GM23338 (cell line): ENCODE measurements at regions not wholly inside any gene's neighbourhood (a gene's known extent, or its start where the extent isn't known, plus 50 kb on each side); places are given as distances from the start of the nearest gene placed in this dataset.

Source experiments
- ATAC-seq: fragments of 200-7000 bp; cut with Tn5 transposase; 3 replicates; pipeline ENCODE4 v1.9.1; 2020
- DNase-seq: peaks from one replicate; pipeline ENCODE4 v3.0.0-alpha.2; 2015; ENCODE audit warnings: low spot score
- H2AFZ ChIP-seq: fragments of 200-600 bp; sonication (generic); 2 replicates; pipeline ENCODE4 v1.8.0; 2016; ENCODE audit warnings: antibody characterized with exemption, mild to moderate bottlenecking, moderate library complexity
- H3F3A ChIP-seq: fragments of 200-600 bp; sonication (generic); replicated peaks from 2 replicates; pipeline ENCODE4 v1.8.0; 2017; ENCODE audit warnings: antibody characterized with exemption, mixed run types, low read depth
- H3K27ac ChIP-seq: fragments of 200-600 bp; sonication (generic); 2 replicates; pipeline ENCODE4 v1.6.1; 2016; ENCODE audit warnings: low read depth
- H3K27me3 ChIP-seq: fragments of 200-600 bp; sonication (generic); 2 replicates; pipeline ENCODE4 v1.8.0; 2016; ENCODE audit warnings: mild to moderate bottlenecking, mixed run types, moderate library complexity; ENCODE audit not compliant: insufficient read depth
- H3K36me3 ChIP-seq: fragments of 200-600 bp; sonication (generic); 2 replicates; pipeline ENCODE4 v1.8.0; 2016; ENCODE audit warnings: mild to moderate bottlenecking; ENCODE audit not compliant: insufficient read depth
- H3K4me1 ChIP-seq: fragments of 200-600 bp; sonication (generic); 2 replicates; pipeline ENCODE4 v1.8.0; 2016; ENCODE audit warnings: mild to moderate bottlenecking, moderate library complexity; ENCODE audit not compliant: insufficient read depth
- H3K4me2 ChIP-seq: fragments of 200-600 bp; sonication (generic); 2 replicates; pipeline ENCODE4 v1.7.1; 2017; ENCODE audit warnings: mixed run types
- H3K4me3 ChIP-seq: fragments of 200-600 bp; sonication (generic); 2 replicates; pipeline ENCODE4 v1.6.1; 2016; ENCODE audit warnings: mixed run types
- H3K79me2 ChIP-seq: fragments of 200-600 bp; sonication (generic); replicated peaks from 2 replicates; pipeline ENCODE4 v1.8.0; 2017; ENCODE audit warnings: mild to moderate bottlenecking; ENCODE audit not compliant: insufficient read depth
- H3K9me2 ChIP-seq: fragments of 200-600 bp; sonication (generic); 2 replicates; pipeline ENCODE4 v1.8.0; 2017; ENCODE audit not compliant: insufficient read depth
- H4K20me1 ChIP-seq: fragments of 200-600 bp; sonication (generic); replicated peaks from 2 replicates; pipeline ENCODE4 v1.8.0; 2017; ENCODE audit warnings: mild to moderate bottlenecking; ENCODE audit not compliant: insufficient read depth
- H3K27ac Mint-ChIP-seq: 2 replicates; pipeline ENCODE4 v1.8.0; 2020; ENCODE audit warnings: inconsistent platforms, mild to moderate bottlenecking, moderate library complexity, mixed read lengths
- H3K27me3 Mint-ChIP-seq: 3 replicates; pipeline ENCODE4 v1.8.0; 2022; ENCODE audit warnings: low read depth, mild to moderate bottlenecking, moderate library complexity, mixed read lengths, inconsistent platforms; ENCODE audit not compliant: insufficient read depth, poor library complexity
- H3K36me3 Mint-ChIP-seq: 3 replicates; pipeline ENCODE4 v1.8.0; 2021; ENCODE audit warnings: low read depth, mild to moderate bottlenecking, inconsistent platforms, moderate library complexity, mixed read lengths
- H3K4me1 Mint-ChIP-seq: 3 replicates; pipeline ENCODE4 v1.8.0; 2020; ENCODE audit warnings: mild to moderate bottlenecking, inconsistent platforms, mixed read lengths
- H3K4me3 Mint-ChIP-seq: 3 replicates; pipeline ENCODE4 v1.8.0; 2021; ENCODE audit warnings: moderate library complexity, mild to moderate bottlenecking, inconsistent platforms, mixed read lengths
- H3K9me3 Mint-ChIP-seq: 3 replicates; pipeline ENCODE4 v1.8.0; 2020; ENCODE audit warnings: moderate library complexity, mild to moderate bottlenecking, inconsistent platforms, mixed read lengths
- EZH2 ChIP-seq: fragments of 200-600 bp; sonication (generic); IDR thresholded peaks from one replicate; pipeline ENCODE4 v1.8.0; 2017; ENCODE audit warnings: antibody characterized with exemption, mild to moderate bottlenecking, low read depth; ENCODE audit not compliant: unreplicated experiment
- POLR2AphosphoS5 ChIP-seq: IDR thresholded peaks from 2 replicates; pipeline ENCODE4 v1.6.1; 2016; ENCODE audit warnings: antibody characterized with exemption, low read depth
- TF ChIP-seq, protein P1 (sequence below): fragments of 250-450 bp; sonication (Bioruptor Pico); IDR thresholded peaks from 2 replicates; pipeline ENCODE4 v1.5.0; 2020; ENCODE audit warnings: mild to moderate bottlenecking, moderate library complexity

DNA sequence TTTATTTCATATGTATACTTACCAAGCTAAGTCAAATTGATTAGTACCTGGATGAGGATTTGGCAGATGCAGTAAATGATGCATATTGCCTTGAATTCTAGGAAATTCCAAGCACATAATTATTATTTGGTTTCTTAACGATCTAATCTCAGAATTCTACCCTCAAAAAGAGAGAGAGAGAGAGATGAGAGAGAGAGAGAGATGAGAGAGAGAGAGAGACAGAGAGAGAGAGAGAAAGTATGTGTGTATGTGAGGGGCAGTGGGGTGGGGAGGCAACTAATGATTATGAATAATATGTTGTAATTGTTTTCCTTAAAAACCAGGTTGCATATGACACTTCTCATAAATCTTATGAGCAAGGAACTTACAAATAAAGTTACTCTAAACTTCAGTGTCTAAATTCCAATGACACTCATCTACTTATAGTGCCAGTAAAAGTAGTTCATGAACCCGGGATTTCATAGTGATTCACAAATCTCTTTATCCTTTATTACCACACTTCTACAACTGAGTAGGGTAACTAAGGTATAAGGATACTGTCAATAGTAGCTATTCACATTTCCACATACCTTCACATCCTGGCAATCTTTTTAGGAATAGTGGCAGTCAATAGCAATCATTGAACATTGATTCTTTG lies 60.5 kb upstream of the EDIL3 start (continued):
- TF ChIP-seq, protein P1, sequence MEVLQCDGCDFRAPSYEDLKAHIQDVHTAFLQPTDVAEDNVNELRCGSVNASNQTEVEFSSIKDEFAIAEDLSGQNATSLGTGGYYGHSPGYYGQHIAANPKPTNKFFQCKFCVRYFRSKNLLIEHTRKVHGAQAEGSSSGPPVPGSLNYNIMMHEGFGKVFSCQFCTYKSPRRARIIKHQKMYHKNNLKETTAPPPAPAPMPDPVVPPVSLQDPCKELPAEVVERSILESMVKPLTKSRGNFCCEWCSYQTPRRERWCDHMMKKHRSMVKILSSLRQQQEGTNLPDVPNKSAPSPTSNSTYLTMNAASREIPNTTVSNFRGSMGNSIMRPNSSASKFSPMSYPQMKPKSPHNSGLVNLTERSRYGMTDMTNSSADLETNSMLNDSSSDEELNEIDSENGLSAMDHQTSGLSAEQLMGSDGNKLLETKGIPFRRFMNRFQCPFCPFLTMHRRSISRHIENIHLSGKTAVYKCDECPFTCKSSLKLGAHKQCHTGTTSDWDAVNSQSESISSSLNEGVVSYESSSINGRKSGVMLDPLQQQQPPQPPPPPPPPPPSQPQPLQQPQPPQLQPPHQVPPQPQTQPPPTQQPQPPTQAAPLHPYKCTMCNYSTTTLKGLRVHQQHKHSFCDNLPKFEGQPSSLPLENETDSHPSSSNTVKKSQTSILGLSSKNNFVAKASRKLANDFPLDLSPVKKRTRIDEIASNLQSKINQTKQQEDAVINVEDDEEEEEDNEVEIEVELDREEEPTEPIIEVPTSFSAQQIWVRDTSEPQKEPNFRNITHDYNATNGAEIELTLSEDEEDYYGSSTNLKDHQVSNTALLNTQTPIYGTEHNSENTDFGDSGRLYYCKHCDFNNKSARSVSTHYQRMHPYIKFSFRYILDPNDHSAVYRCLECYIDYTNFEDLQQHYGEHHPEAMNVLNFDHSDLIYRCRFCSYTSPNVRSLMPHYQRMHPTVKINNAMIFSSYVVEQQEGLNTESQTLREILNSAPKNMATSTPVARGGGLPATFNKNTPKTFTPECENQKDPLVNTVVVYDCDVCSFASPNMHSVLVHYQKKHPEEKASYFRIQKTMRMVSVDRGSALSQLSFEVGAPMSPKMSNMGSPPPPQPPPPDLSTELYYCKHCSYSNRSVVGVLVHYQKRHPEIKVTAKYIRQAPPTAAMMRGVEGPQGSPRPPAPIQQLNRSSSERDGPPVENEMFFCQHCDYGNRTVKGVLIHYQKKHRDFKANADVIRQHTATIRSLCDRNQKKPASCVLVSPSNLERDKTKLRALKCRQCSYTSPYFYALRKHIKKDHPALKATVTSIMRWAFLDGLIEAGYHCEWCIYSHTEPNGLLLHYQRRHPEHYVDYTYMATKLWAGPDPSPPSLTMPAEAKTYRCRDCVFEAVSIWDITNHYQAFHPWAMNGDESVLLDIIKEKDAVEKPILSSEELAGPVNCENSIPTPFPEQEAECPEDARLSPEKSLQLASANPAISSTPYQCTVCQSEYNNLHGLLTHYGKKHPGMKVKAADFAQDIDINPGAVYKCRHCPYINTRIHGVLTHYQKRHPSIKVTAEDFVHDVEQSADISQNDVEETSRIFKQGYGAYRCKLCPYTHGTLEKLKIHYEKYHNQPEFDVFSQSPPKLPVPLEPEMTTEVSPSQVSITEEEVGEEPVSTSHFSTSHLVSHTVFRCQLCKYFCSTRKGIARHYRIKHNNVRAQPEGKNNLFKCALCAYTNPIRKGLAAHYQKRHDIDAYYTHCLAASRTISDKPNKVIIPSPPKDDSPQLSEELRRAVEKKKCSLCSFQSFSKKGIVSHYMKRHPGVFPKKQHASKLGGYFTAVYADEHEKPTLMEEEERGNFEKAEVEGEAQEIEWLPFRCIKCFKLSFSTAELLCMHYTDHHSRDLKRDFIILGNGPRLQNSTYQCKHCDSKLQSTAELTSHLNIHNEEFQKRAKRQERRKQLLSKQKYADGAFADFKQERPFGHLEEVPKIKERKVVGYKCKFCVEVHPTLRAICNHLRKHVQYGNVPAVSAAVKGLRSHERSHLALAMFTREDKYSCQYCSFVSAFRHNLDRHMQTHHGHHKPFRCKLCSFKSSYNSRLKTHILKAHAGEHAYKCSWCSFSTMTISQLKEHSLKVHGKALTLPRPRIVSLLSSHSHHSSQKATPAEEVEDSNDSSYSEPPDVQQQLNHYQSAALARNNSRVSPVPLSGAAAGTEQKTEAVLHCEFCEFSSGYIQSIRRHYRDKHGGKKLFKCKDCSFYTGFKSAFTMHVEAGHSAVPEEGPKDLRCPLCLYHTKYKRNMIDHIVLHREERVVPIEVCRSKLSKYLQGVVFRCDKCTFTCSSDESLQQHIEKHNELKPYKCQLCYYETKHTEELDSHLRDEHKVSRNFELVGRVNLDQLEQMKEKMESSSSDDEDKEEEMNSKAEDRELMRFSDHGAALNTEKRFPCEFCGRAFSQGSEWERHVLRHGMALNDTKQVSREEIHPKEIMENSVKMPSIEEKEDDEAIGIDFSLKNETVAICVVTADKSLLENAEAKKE (CRISPR knock-in tag), result no peak
- no peak for TF ChIP-seq EZH2

DNA sequence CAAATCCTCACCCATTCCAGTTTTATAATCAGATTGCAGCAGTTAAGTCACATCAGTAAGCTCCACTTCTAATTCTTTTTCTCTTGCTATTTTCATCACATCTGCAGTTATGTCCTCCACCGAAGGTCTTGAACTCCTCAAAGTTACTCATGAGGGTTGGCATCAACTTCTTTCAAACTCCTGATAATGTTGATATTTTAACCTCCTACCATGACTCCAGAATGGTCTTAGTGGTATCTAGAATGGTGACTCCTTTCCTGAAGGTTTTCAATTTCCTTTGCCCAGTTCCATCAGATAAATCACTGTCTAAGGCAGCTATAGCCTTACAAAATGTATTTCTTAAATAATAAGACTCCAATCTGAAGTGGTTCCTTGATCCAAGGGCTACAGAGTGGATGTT lies 53.8 kb upstream of the EDIL3 start:
- Histone ChIP-seq H3K27me3 (no peaks in the 10 kb centered on the region), H3K4me1 (no peaks in the 10 kb centered on the region), H3K27ac (no peak overlapping the region), H3K4me3 (no peak overlapping the region), H3K79me2 (no peaks in the 10 kb centered on the region), H2AFZ (no peak overlapping the region), H3F3A (no peaks in the 10 kb centered on the region), H3K9me2 (no peaks in the 10 kb centered on the region), H4K20me1 (no peaks in the 10 kb centered on the region), H3K4me2 (no peak overlapping the region), H3K36me3 (no peaks in the 10 kb centered on the region)
- Mint-ChIP-seq H3K4me3 (no peak overlapping the region), H3K36me3 (no peaks in the 10 kb centered on the region), H3K9me3 (no peaks in the 10 kb centered on the region), H3K4me1 (peaks cover 4% of the 10 kb centered on the region; the same call in 2 of the 3 replicates), H3K27me3 (no peaks in the 10 kb centered on the region), H3K27ac (no peak overlapping the region)
- no peak for ATAC-seq
- TF ChIP-seq, protein P1 (CRISPR knock-in tag), result no peak
- no peak for TF ChIP-seq POLR2AphosphoS5
- DNase-seq, result no peak
